ENCODE measurements at regions not wholly inside any gene's neighbourhood (a gene's known extent, or its start where the extent isn't known, plus 50 kb on each side); places are given as distances from the start of the nearest gene placed in this dataset.

DNA sequence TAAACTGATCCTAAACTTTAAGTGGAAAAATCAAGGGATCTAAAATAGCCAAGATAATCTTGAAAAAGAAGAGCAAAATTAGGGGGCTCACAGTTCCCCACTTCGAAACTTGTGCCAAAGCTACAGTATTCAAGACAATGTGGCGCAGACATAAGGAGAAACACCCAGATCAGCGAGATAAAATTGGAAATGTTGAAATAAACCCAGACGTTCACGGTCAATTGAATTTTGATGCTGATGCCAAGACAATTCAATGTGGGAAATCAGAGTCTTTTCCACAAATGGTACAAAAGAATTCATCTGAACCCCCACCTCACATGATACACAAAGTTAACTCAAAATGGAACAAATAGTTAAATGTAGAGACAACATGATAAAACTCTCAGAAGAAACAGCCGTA lies 601.6 kb downstream of the BRD1 start:
- TF ChIP-seq EZH2phosphoT487 (IDR thresholded peaks at IDR 0.05; ENCODE audit: insufficient read depth, low read depth) (no peak), EZH2 (IDR thresholded peaks at IDR 0.05; ENCODE audit: insufficient read depth, poor library complexity, severe bottlenecking) (no peak)
- no peaks in the 10 kb centered on the region for H4K20me1 ChIP-seq (ENCODE audit: insufficient read depth)
- no peak overlapping the region for H3K9ac ChIP-seq
- H3K79me2 ChIP-seq (ENCODE audit: insufficient read depth) = no peaks in the 10 kb centered on the region
- H3K4me3 ChIP-seq = no peak overlapping the region
- no peaks in the 10 kb centered on the region for H3F3A ChIP-seq (ENCODE audit: insufficient read depth)
- DNase-seq = no peak
- no peaks in the 10 kb centered on the region for H3K36me3 ChIP-seq (ENCODE audit: low read depth)
- H3K4me1 ChIP-seq (ENCODE audit: insufficient read depth) = no peaks in the 10 kb centered on the region
- H3K4me2 ChIP-seq (ENCODE audit: unreplicated experiment) = no peak overlapping the region
- 39 to 41% methylated on average over 6 of the region's 6 CpGs for WGBS, 2 experiments (ENCODE audit: low coverage in 1 of 2, low lambda C conversion rate in 2 of 2, missing lambda C conversion rate in 2 of 2)
- H3K27ac ChIP-seq = no peak overlapping the region
- in situ Hi-C loops (cut with MboI) = no loop called here
- H3K27me3 ChIP-seq (replicated peaks; ENCODE audit: insufficient read depth) = no peaks in the 10 kb centered on the region
- H3K9me3 ChIP-seq (ENCODE audit: low read depth) = peaks cover 6% of the 10 kb centered on the region
- H3K9me2 ChIP-seq (ENCODE audit: insufficient read depth) = no peaks in the 10 kb centered on the region
- H2AFZ ChIP-seq = no peak overlapping the region

GRCh38 chr22:49224243-49224642 lies 603.4 kb downstream of the BRD1 start:
- peaks cover 6% of the 10 kb centered on the region for H3K9me3 ChIP-seq (ENCODE audit: low read depth)
- H3K4me1 ChIP-seq (ENCODE audit: insufficient read depth) = no peaks in the 10 kb centered on the region
- H3F3A ChIP-seq (ENCODE audit: insufficient read depth) = no peaks in the 10 kb centered on the region
- H3K4me3 ChIP-seq = no peak overlapping the region
- H3K4me2 ChIP-seq (ENCODE audit: unreplicated experiment) = no peak overlapping the region
- no peaks in the 10 kb centered on the region for H3K27me3 ChIP-seq (replicated peaks; ENCODE audit: insufficient read depth)
- no peaks in the 10 kb centered on the region for H3K9me2 ChIP-seq (ENCODE audit: insufficient read depth)
- 11 to 14% methylated on average over 3 to 4 of the region's 4 CpGs for WGBS, 2 experiments (ENCODE audit: low coverage in 1 of 2, low lambda C conversion rate in 2 of 2, missing lambda C conversion rate in 2 of 2)
- TF ChIP-seq EZH2 (IDR thresholded peaks at IDR 0.05; ENCODE audit: insufficient read depth, poor library complexity, severe bottlenecking) = no peak
- TF ChIP-seq EZH2phosphoT487 (IDR thresholded peaks at IDR 0.05; ENCODE audit: insufficient read depth, low read depth) = no peak
- no peak overlapping the region for H2AFZ ChIP-seq
- DNase-seq = no peak
- H3K9ac ChIP-seq = no peak overlapping the region
- in situ Hi-C loops (cut with MboI) = no loop called here
- H3K36me3 ChIP-seq (ENCODE audit: low read depth) = no peaks in the 10 kb centered on the region
- H3K79me2 ChIP-seq (ENCODE audit: insufficient read depth) = no peaks in the 10 kb centered on the region
- no peak overlapping the region for H3K27ac ChIP-seq
- no peaks in the 10 kb centered on the region for H4K20me1 ChIP-seq (ENCODE audit: insufficient read depth)

DNA sequence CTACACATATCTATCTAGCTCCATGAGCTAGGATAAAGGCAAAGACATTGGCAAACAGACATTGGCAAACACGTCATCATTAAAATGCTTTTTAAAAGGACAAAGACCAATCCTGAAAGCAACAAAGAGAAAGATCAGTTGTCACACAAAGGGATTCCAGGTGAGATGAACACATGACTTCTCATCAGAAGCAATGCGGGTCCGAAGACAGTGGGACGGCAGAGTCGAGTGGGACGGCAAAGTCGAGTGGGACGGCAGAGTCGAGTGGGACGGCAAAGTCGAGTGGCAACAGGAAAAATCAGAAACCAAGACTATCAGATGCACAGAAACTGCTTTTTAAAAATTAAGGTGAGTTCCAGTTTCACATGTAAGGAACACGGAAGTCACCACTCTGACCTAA lies 609.5 kb downstream of the BRD1 start:
- no peaks in the 10 kb centered on the region for H3K79me2 ChIP-seq (ENCODE audit: insufficient read depth)
- no peaks in the 10 kb centered on the region for H3F3A ChIP-seq (ENCODE audit: insufficient read depth)
- no peak overlapping the region for H3K4me2 ChIP-seq (ENCODE audit: unreplicated experiment)
- TF ChIP-seq EZH2phosphoT487 (IDR thresholded peaks at IDR 0.05; ENCODE audit: insufficient read depth, low read depth) = no peak
- no peak for TF ChIP-seq EZH2 (IDR thresholded peaks at IDR 0.05; ENCODE audit: insufficient read depth, poor library complexity, severe bottlenecking)
- H2AFZ ChIP-seq = no peak overlapping the region
- no peak for DNase-seq
- H3K4me1 ChIP-seq (ENCODE audit: insufficient read depth) = no peaks in the 10 kb centered on the region
- no peaks in the 10 kb centered on the region for H3K27me3 ChIP-seq (replicated peaks; ENCODE audit: insufficient read depth)
- H3K9ac ChIP-seq = no peak overlapping the region
- H3K27ac ChIP-seq = no peak overlapping the region
- H3K36me3 ChIP-seq (ENCODE audit: low read depth) = no peaks in the 10 kb centered on the region
- no peaks in the 10 kb centered on the region for H3K9me2 ChIP-seq (ENCODE audit: insufficient read depth)
- no peaks in the 10 kb centered on the region for H3K9me3 ChIP-seq (ENCODE audit: low read depth)
- in situ Hi-C loops (cut with MboI) = no loop called here
- 67 to 68% methylated on average over 12 of the region's 12 CpGs for WGBS, 2 experiments (ENCODE audit: low coverage in 1 of 2, low lambda C conversion rate in 2 of 2, missing lambda C conversion rate in 2 of 2)
- H3K4me3 ChIP-seq = no peak overlapping the region
- no peaks in the 10 kb centered on the region for H4K20me1 ChIP-seq (ENCODE audit: insufficient read depth)

- no peak overlapping the region for H2AFZ ChIP-seq
- no peaks in the 10 kb centered on the region for H4K20me1 ChIP-seq (ENCODE audit: insufficient read depth)
- H3K4me1 ChIP-seq (ENCODE audit: insufficient read depth) = no peaks in the 10 kb centered on the region
- no peaks in the 10 kb centered on the region for H3K9me3 ChIP-seq (ENCODE audit: low read depth)
- TF ChIP-seq EZH2 (IDR thresholded peaks at IDR 0.05; ENCODE audit: insufficient read depth, poor library complexity, severe bottlenecking) (no peak), EZH2phosphoT487 (IDR thresholded peaks at IDR 0.05; ENCODE audit: insufficient read depth, low read depth) (no peak)
- H3K27ac ChIP-seq = no peak overlapping the region
- H3K27me3 ChIP-seq (replicated peaks; ENCODE audit: insufficient read depth) = no peaks in the 10 kb centered on the region
- H3K79me2 ChIP-seq (ENCODE audit: insufficient read depth) = no peaks in the 10 kb centered on the region
- H3K9ac ChIP-seq = no peak overlapping the region
- WGBS, 2 experiments (ENCODE audit: low coverage in 1 of 2, low lambda C conversion rate in 2 of 2, missing lambda C conversion rate in 2 of 2) = 17 to 28% methylated on average over 2 to 5 of the region's 5 CpGs
- no peak for DNase-seq
- H3K36me3 ChIP-seq (ENCODE audit: low read depth) = no peaks in the 10 kb centered on the region
- no peak overlapping the region for H3K4me2 ChIP-seq (ENCODE audit: unreplicated experiment)
- in situ Hi-C loops (cut with MboI) = no loop called here
- no peaks in the 10 kb centered on the region for H3K9me2 ChIP-seq (ENCODE audit: insufficient read depth)
- no peak overlapping the region for H3K4me3 ChIP-seq
- H3F3A ChIP-seq (ENCODE audit: insufficient read depth) = no peaks in the 10 kb centered on the region
Measured at GRCh38 chr22:49216579-49216978, 611.1 kb downstream of the BRD1 start.

- H4K20me1 ChIP-seq (ENCODE audit: insufficient read depth) = no peaks in the 10 kb centered on the region
- H3K79me2 ChIP-seq (ENCODE audit: insufficient read depth) = no peaks in the 10 kb centered on the region
- H3K9me2 ChIP-seq (ENCODE audit: insufficient read depth) = no peaks in the 10 kb centered on the region
- H3K9me3 ChIP-seq (ENCODE audit: low read depth) = no peaks in the 10 kb centered on the region
- H2AFZ ChIP-seq = no peak overlapping the region
- H3K9ac ChIP-seq = no peak overlapping the region
- H3K4me1 ChIP-seq (ENCODE audit: insufficient read depth) = no peaks in the 10 kb centered on the region
- H3F3A ChIP-seq (ENCODE audit: insufficient read depth) = no peaks in the 10 kb centered on the region
- TF ChIP-seq EZH2phosphoT487 (IDR thresholded peaks at IDR 0.05; ENCODE audit: insufficient read depth, low read depth) (no peak), EZH2 (IDR thresholded peaks at IDR 0.05; ENCODE audit: insufficient read depth, poor library complexity, severe bottlenecking) (no peak)
- no peak overlapping the region for H3K4me2 ChIP-seq (ENCODE audit: unreplicated experiment)
- H3K4me3 ChIP-seq = no peak overlapping the region
- no peaks in the 10 kb centered on the region for H3K36me3 ChIP-seq (ENCODE audit: low read depth)
- no peak for DNase-seq
- no peak overlapping the region for H3K27ac ChIP-seq
- WGBS, 2 experiments (ENCODE audit: low coverage in 1 of 2, low lambda C conversion rate in 2 of 2, missing lambda C conversion rate in 2 of 2) = 29 to 32% methylated on average over 9 of the region's 9 CpGs
- H3K27me3 ChIP-seq (replicated peaks; ENCODE audit: insufficient read depth) = no peaks in the 10 kb centered on the region
- in situ Hi-C loops (cut with MboI) = no loop called here
Measured at GRCh38 chr22:49215840-49216239, 611.8 kb downstream of the BRD1 start.
